ENCODE measurements at regions not wholly inside any gene's neighbourhood (a gene's known extent, or its start where the extent isn't known, plus 50 kb on each side); places are given as distances from the start of the nearest gene placed in this dataset.

DNA sequence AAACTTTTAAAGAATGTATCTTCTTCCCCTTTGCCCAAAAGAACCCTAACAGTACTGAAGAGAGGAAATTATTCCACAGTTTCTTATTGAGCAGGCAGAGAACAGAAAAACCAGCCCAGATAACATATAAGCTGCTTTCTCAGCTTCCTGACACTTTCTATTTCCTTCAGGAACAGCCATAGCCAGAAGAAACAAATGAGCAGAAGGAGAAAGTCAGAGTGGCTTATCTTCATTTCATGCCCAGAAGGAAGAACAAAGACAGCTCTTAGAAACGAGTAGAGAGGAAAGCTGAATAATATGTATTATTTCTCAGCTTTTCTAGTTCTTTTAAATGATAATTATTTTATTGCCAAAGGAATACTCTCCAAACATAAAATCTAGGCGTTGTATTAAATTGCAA lies 793.7 kb downstream of the GRIK2 start:
- TF ChIP-seq, protein P1, sequence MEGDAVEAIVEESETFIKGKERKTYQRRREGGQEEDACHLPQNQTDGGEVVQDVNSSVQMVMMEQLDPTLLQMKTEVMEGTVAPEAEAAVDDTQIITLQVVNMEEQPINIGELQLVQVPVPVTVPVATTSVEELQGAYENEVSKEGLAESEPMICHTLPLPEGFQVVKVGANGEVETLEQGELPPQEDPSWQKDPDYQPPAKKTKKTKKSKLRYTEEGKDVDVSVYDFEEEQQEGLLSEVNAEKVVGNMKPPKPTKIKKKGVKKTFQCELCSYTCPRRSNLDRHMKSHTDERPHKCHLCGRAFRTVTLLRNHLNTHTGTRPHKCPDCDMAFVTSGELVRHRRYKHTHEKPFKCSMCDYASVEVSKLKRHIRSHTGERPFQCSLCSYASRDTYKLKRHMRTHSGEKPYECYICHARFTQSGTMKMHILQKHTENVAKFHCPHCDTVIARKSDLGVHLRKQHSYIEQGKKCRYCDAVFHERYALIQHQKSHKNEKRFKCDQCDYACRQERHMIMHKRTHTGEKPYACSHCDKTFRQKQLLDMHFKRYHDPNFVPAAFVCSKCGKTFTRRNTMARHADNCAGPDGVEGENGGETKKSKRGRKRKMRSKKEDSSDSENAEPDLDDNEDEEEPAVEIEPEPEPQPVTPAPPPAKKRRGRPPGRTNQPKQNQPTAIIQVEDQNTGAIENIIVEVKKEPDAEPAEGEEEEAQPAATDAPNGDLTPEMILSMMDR (IDR thresholded peaks at IDR 0.05) = no peak
- TF ChIP-seq POLR2A (IDR thresholded peaks at IDR 0.05) = no peak

All from thyroid gland (tissue), 4 donors.